ENCODE measurements at regions not wholly inside any gene's neighbourhood (a gene's known extent, or its start where the extent isn't known, plus 50 kb on each side); places are given as distances from the start of the nearest gene placed in this dataset.
"Not testable (repeated sequence)": the region's sequence is repeated elsewhere in the genome, so short reads cannot be mapped to it uniquely, and the experiment has no call there.

- not testable (repeated sequence) for TF ChIP-seq CTCF (IDR thresholded peaks at IDR 0.05); POLR2A (IDR thresholded peaks at IDR 0.05); POLR2AphosphoS5 (IDR thresholded peaks at IDR 0.05; ENCODE audit: insufficient read depth in 1 of 2, low read depth in 1 of 2)
Measured at GRCh38 chr14:19198341-19198740, 231.1 kb downstream of the POTEM start.
